ENCODE measurements at regions not wholly inside any gene's neighbourhood (a gene's known extent, or its start where the extent isn't known, plus 50 kb on each side); places are given as distances from the start of the nearest gene placed in this dataset.

GRCh38 chr3:45280971-45281370, 54.9 kb upstream of the TMEM158 start:
- no peak for TF ChIP-seq CTCF (optimal IDR thresholded peaks at IDR 0.05 in 1 of 3, IDR thresholded peaks at IDR 0.05 in 1 of 3, conservative IDR thresholded peaks at IDR 0.05 in 1 of 3; ENCODE audit: extremely low read depth in 1 of 3, insufficient read depth in 2 of 3, low read length in 3 of 3)
- TF ChIP-seq EZH2 (IDR thresholded peaks at IDR 0.05; ENCODE audit: low read length), result no peak

Data from keratinocyte (primary cell).